Left ventricle myocardium inferior (tissue), 1 donor: ENCODE measurements at regions not wholly inside any gene's neighbourhood (a gene's known extent, or its start where the extent isn't known, plus 50 kb on each side); places are given as distances from the start of the nearest gene placed in this dataset.

Experiments
- DNase-seq: peaks from one replicate; pipeline ENCODE4 v3.0.0-alpha.2; 2020
- H3K27ac ChIP-seq: fragments of 200-600 bp; replicated peaks from 2 replicates; pipeline ENCODE4 v1.8.0; 2021
- H3K27me3 ChIP-seq: fragments of 200-600 bp; 2 replicates; pipeline ENCODE4 v1.8.0; 2021; ENCODE audit warnings: low read depth
- H3K36me3 ChIP-seq: fragments of 200-600 bp; 2 replicates; pipeline ENCODE4 v1.8.0; 2021
- H3K4me1 ChIP-seq: fragments of 200-600 bp; 2 replicates; pipeline ENCODE4 v1.8.0; 2021
- H3K4me3 ChIP-seq: fragments of 200-600 bp; 2 replicates; pipeline ENCODE4 v1.8.0; 2021; ENCODE audit warnings: mild to moderate bottlenecking, moderate library complexity
- H3K9me3 ChIP-seq: fragments of 200-600 bp; replicated peaks from 2 replicates; pipeline ENCODE4 v1.8.0; 2021
- intact Hi-C: fragments of 100-400 bp; cut with micrococcal nuclease; formaldehyde crosslinking; loops from one replicate; pipeline ENCODE4 v1.11.0; 2022
- TF ChIP-seq, protein P1 (sequence below): fragments of 200-600 bp; IDR thresholded peaks from 2 replicates; pipeline ENCODE4 v1.8.0; 2021; ENCODE audit warnings: antibody characterized with exemption, mild to moderate bottlenecking, borderline replicate concordance
- donor health status: DM: no; HTN: yes; CAD: no; lungs with severe emphysema.

DNA sequence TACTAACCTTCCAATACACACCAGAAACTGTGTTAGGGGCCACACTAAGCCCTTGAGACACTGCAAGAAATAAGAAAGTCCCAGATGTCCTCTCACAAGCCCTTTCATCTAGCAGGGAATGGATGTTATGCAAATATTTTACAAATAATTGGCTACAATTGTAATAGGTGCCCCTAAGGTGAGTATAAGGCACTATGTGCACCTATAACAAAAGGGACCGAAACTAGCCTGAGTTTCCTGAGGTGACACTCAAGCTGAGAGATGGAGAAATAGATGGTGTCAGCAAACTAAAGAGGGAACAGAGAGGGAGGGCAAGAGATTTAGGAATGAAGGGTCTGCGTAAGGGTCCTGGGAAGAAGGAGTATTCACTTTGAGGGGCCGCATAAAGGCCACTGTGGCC lies 212.6 kb downstream of the TTC8 start:
- no peak overlapping the region for H3K27ac ChIP-seq
- H3K4me1 ChIP-seq, result peaks cover 9% of the 10 kb centered on the region
- H3K27me3 ChIP-seq, result peaks cover 15% of the 10 kb centered on the region
- TF ChIP-seq, protein P1, sequence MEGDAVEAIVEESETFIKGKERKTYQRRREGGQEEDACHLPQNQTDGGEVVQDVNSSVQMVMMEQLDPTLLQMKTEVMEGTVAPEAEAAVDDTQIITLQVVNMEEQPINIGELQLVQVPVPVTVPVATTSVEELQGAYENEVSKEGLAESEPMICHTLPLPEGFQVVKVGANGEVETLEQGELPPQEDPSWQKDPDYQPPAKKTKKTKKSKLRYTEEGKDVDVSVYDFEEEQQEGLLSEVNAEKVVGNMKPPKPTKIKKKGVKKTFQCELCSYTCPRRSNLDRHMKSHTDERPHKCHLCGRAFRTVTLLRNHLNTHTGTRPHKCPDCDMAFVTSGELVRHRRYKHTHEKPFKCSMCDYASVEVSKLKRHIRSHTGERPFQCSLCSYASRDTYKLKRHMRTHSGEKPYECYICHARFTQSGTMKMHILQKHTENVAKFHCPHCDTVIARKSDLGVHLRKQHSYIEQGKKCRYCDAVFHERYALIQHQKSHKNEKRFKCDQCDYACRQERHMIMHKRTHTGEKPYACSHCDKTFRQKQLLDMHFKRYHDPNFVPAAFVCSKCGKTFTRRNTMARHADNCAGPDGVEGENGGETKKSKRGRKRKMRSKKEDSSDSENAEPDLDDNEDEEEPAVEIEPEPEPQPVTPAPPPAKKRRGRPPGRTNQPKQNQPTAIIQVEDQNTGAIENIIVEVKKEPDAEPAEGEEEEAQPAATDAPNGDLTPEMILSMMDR, result no peak
- DNase-seq, result no peak
- no peaks in the 10 kb centered on the region for H3K36me3 ChIP-seq
- H3K9me3 ChIP-seq, result no peaks in the 10 kb centered on the region
- H3K4me3 ChIP-seq, result no peak overlapping the region
- intact Hi-C loops, result no loop called here

DNA sequence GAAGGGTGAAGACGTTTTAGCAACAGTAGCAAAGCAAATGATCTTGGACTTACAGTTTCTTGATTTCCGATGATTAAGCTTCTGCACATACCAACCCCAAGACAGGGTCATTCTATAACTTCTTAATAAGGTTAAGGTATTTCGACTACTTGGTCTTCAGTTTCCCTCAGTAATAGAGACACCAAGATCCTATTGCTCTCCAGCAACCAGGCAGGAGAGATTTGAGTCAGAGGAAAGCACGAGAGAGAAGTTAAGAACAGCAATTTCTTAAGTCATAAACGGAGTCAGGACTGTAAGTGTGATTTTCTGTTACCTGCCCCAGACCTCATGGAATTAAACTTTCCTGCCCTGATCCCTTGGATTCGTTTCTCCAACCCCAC lies 215.6 kb downstream of the TTC8 start:
- no peak for DNase-seq
- peaks cover 9% of the 10 kb centered on the region for H3K27me3 ChIP-seq
- peak overlapping the region; percentile 86 for H3K27ac ChIP-seq
- TF ChIP-seq, protein P1, result no peak
- peak overlapping the region; percentile 66 for H3K4me3 ChIP-seq
- intact Hi-C loops, result loop anchor here (5.0 to 10.0 kb wide), 2 partner anchors 725 to 872 kb away; no protein-coding TSS in a partner anchor
- peaks cover 9% of the 10 kb centered on the region for H3K4me1 ChIP-seq
- no peaks in the 10 kb centered on the region for H3K36me3 ChIP-seq
- no peaks in the 10 kb centered on the region for H3K9me3 ChIP-seq

DNA sequence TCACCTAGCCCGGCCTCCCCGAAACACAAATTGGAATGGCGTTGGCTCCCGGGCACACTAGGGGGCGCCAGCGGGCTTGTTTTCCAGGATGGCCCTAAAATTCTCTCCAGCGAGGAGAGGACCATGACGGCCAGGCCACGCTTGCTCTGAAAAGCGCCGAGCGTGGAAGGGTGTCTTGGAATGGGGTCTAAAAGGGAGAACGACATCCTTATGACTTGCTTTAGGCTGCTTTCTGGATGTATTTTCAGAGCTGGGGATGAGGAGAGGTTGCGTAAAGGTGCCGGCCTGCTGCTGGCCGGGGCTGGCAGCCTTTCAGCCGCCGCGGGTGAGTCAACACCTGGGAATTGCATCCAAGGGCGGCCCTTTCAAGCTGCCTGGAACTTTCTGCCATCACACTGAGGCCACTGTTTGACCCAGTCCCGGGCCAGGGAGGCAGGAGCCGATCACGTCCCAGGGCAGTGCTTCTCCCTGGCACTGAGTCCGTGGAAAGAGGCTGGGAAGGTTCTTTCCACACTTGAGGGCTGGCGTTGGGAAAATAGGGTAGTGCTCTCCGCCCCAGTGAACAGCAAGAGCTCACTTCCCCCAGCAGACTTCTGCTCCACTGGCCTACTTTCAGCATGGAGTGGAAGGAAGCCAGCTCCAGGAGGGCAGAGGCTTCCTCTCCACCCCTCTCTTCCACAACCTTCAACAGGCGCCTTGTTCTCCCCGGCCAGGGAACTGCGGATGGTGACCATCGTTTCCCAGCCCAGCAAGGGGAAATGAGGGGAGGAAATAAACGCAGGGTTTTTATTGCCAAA lies 216.2 kb downstream of the TTC8 start:
- Histone ChIP-seq H3K4me3 (peak overlapping the region; percentile 66), H3K27me3 (peaks cover 4% of the 10 kb centered on the region), H3K36me3 (no peaks in the 10 kb centered on the region), H3K9me3 (no peaks in the 10 kb centered on the region), H3K27ac (peak overlapping the region; percentile 86), H3K4me1 (peaks cover 9% of the 10 kb centered on the region)
- TF ChIP-seq, protein P1, result peak; percentile 96
- intact Hi-C loops, result loop anchor here (5.0 to 10.0 kb wide), 2 partner anchors 724 to 872 kb away; no protein-coding TSS in a partner anchor
- peak; percentile 88 for DNase-seq

DNA sequence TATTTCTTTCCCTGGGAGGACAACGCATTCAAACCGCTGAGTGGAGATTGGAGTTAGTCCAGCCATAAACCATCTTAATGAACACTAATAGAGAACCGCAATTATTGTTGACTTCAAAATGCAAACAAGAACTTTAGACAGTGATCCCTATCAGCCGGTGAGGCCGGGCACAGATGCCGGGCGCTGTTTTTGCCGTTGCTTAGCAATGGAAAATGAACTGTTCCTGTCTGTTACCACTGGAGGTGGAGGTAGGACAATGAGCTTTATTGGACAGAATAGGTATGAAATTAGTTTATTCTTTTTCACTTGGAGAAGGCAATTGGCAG lies 216.8 kb downstream of the TTC8 start:
- Histone ChIP-seq H3K4me1 (peaks cover 9% of the 10 kb centered on the region), H3K4me3 (peak overlapping the region; percentile 66), H3K27ac (peak overlapping the region; percentile 86), H3K9me3 (no peaks in the 10 kb centered on the region), H3K27me3 (no peaks in the 10 kb centered on the region), H3K36me3 (no peaks in the 10 kb centered on the region)
- intact Hi-C loops, result loop anchor here (5.0 to 10.0 kb wide), 2 partner anchors 724 to 871 kb away; no protein-coding TSS in a partner anchor
- no peak for DNase-seq
- TF ChIP-seq, protein P1, result no peak

DNA sequence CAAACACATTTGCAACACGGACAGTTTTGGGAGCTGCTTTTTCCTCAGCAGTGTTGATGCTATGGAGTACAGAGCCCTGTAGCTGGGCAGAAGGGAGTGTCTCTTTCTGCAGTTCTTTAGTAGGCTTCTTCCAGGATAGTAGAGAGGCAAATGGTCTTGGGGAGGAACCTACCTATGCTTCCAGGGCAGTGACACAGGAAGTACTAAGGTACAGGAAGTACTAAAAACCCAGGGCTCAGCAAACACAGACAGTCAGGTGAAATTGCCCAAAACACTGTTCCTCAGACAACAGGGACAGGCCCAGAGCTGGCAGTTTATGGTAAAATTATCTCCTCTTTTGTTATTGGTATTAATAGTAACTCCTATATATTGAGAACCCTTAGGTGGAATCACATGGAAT lies 217.6 kb downstream of the TTC8 start:
- Histone ChIP-seq H3K4me1 (peaks cover 9% of the 10 kb centered on the region), H3K9me3 (no peaks in the 10 kb centered on the region), H3K4me3 (no peak overlapping the region), H3K36me3 (no peaks in the 10 kb centered on the region), H3K27me3 (no peaks in the 10 kb centered on the region), H3K27ac (no peak overlapping the region)
- no peak for DNase-seq
- TF ChIP-seq, protein P1, result no peak
- intact Hi-C loops, result loop anchor here (5.0 to 10.0 kb wide), 2 partner anchors 723 to 870 kb away; no protein-coding TSS in a partner anchor
